IMR-90 (cell line): ENCODE measurements at regions not wholly inside any gene's neighbourhood (a gene's known extent, or its start where the extent isn't known, plus 50 kb on each side); places are given as distances from the start of the nearest gene placed in this dataset.

Experiments used
- CEBPB ChIP-seq: IDR thresholded peaks from 2 replicates; pipeline ENCODE4 v1.6.1; 2012; ENCODE audit warnings: low read depth, low read length, improper control_type of control experiment
- CTCF ChIP-seq: conservative IDR thresholded peaks from 2 replicates; pipeline ENCODE4 v1.5.1; 2012; ENCODE audit warnings: mild to moderate bottlenecking, low read depth, low read length, improper control_type of control experiment
- MAFK ChIP-seq: IDR thresholded peaks from 2 replicates; pipeline ENCODE4 v1.6.1; 2012; ENCODE audit warnings: low read depth, low read length, improper control_type of control experiment
- POLR2A ChIP-seq: IDR thresholded peaks from 2 replicates; pipeline ENCODE4 v1.6.1; 2012; ENCODE audit warnings: mild to moderate bottlenecking, low read depth, low read length

- TF ChIP-seq CTCF, result no peak
- TF ChIP-seq CEBPB, result no peak
- no peak for TF ChIP-seq MAFK
- TF ChIP-seq POLR2A, result no peak
These were observed 105.5 kb upstream of the LCORL start for GRCh38 chr4:18127030-18127429.
